ENCODE measurements at regions not wholly inside any gene's neighbourhood (a gene's known extent, or its start where the extent isn't known, plus 50 kb on each side); places are given as distances from the start of the nearest gene placed in this dataset.

GRCh38 chr7:20270867-20271266, 53.7 kb upstream of the MACC1 start:
- H3K4me1 ChIP-seq (ENCODE audit: control insufficient read depth in 5 of 5, insufficient read depth in 5 of 5, low read length in 5 of 5), result no peaks in the 10 kb centered on the region
- no peak overlapping the region for H3K4me3 ChIP-seq
- H3K27me3 ChIP-seq (ENCODE audit: control insufficient read depth in 3 of 3, insufficient read depth in 3 of 3, low read length in 2 of 3), result no peaks in the 10 kb centered on the region
- ATAC-seq (ENCODE audit: insufficient read depth, low FRiP score), result no peak
- no peak for DNase-seq
- no peak overlapping the region for H3K9ac ChIP-seq (ENCODE audit: insufficient read depth in 1 of 2, low read length in 2 of 2)
- no peak for TF ChIP-seq CTCF (IDR thresholded peaks at IDR 0.05; ENCODE audit: control extremely low read depth, extremely low read depth)
- H3K9me3 ChIP-seq (ENCODE audit: control insufficient read depth in 4 of 4, insufficient read depth in 3 of 4, low read length in 3 of 4), result peaks cover 0 to 3% (median 0%) of the 10 kb centered on the region in 4 donors
- no peaks in the 10 kb centered on the region for H3K36me3 ChIP-seq (ENCODE audit: control insufficient read depth in 4 of 4, insufficient read depth in 4 of 4, low read length in 4 of 4)
- H3K27ac ChIP-seq (ENCODE audit: low read depth in 1 of 2, low read length in 1 of 2), result no peak overlapping the region
- 63 to 81% methylated on average over 2 of the region's 2 CpGs for WGBS, 2 donors

- H3K9me3 ChIP-seq (ENCODE audit: control insufficient read depth in 4 of 4, insufficient read depth in 3 of 4, low read length in 3 of 4), result no peaks in the 10 kb centered on the region
- no peak overlapping the region for H3K27ac ChIP-seq (ENCODE audit: low read depth in 1 of 2, low read length in 1 of 2)
- no peak for TF ChIP-seq CTCF (IDR thresholded peaks at IDR 0.05; ENCODE audit: control extremely low read depth, extremely low read depth)
- DNase-seq (no peak), ATAC-seq (ENCODE audit: insufficient read depth, low FRiP score) (no peak)
- no peak overlapping the region for H3K9ac ChIP-seq (ENCODE audit: insufficient read depth in 1 of 2, low read length in 2 of 2)
- peaks cover 0 to 4% (median 0%) of the 10 kb centered on the region in 5 donors for H3K4me1 ChIP-seq (ENCODE audit: control insufficient read depth in 5 of 5, insufficient read depth in 5 of 5, low read length in 5 of 5)
- H3K36me3 ChIP-seq (ENCODE audit: control insufficient read depth in 4 of 4, insufficient read depth in 4 of 4, low read length in 4 of 4), result no peaks in the 10 kb centered on the region
- no peaks in the 10 kb centered on the region for H3K27me3 ChIP-seq (ENCODE audit: control insufficient read depth in 3 of 3, insufficient read depth in 3 of 3, low read length in 2 of 3)
- WGBS, 2 donors, result 96% methylated on average over 1 of the region's 1 CpG
- H3K4me3 ChIP-seq, result no peak overlapping the region
These were observed 55.1 kb upstream of the ITGB8 start for GRCh38 chr7:20275637-20276036.

- H3K36me3 ChIP-seq (ENCODE audit: control insufficient read depth in 4 of 4, insufficient read depth in 4 of 4, low read length in 4 of 4), result no peaks in the 10 kb centered on the region
- DNase-seq (no peak), ATAC-seq (ENCODE audit: insufficient read depth, low FRiP score) (no peak)
- H3K9ac ChIP-seq (ENCODE audit: insufficient read depth in 1 of 2, low read length in 2 of 2), result no peak overlapping the region
- no peak for TF ChIP-seq CTCF (IDR thresholded peaks at IDR 0.05; ENCODE audit: control extremely low read depth, extremely low read depth)
- WGBS, 2 donors, result 84 to 90% methylated on average over 2 of the region's 2 CpGs
- no peaks in the 10 kb centered on the region for H3K27me3 ChIP-seq (ENCODE audit: control insufficient read depth in 3 of 3, insufficient read depth in 3 of 3, low read length in 2 of 3)
- H3K27ac ChIP-seq (ENCODE audit: low read depth in 1 of 2, low read length in 1 of 2), result no peak overlapping the region
- H3K9me3 ChIP-seq (ENCODE audit: control insufficient read depth in 4 of 4, insufficient read depth in 3 of 4, low read length in 3 of 4), result no peaks in the 10 kb centered on the region
- peaks cover 0 to 14% (median 5%) of the 10 kb centered on the region in 5 donors for H3K4me1 ChIP-seq (ENCODE audit: control insufficient read depth in 5 of 5, insufficient read depth in 5 of 5, low read length in 5 of 5)
- no peak overlapping the region for H3K4me3 ChIP-seq
These were observed 53.8 kb upstream of the ITGB8 start for GRCh38 chr7:20276705-20277472.

- H3K9me3 ChIP-seq (ENCODE audit: control insufficient read depth in 4 of 4, insufficient read depth in 3 of 4, low read length in 3 of 4), result no peaks in the 10 kb centered on the region
- no peak overlapping the region for H3K4me3 ChIP-seq
- WGBS, 2 donors, result 86 to 97% methylated on average over 4 of the region's 4 CpGs
- H3K4me1 ChIP-seq (ENCODE audit: control insufficient read depth in 5 of 5, insufficient read depth in 5 of 5, low read length in 5 of 5), result peaks cover 0 to 14% (median 5%) of the 10 kb centered on the region in 5 donors
- no peaks in the 10 kb centered on the region for H3K27me3 ChIP-seq (ENCODE audit: control insufficient read depth in 3 of 3, insufficient read depth in 3 of 3, low read length in 2 of 3)
- DNase-seq, result no peak
- no peaks in the 10 kb centered on the region for H3K36me3 ChIP-seq (ENCODE audit: control insufficient read depth in 4 of 4, insufficient read depth in 4 of 4, low read length in 4 of 4)
- TF ChIP-seq CTCF (IDR thresholded peaks at IDR 0.05; ENCODE audit: control extremely low read depth, extremely low read depth), result no peak
- H3K9ac ChIP-seq (ENCODE audit: insufficient read depth in 1 of 2, low read length in 2 of 2), result no peak overlapping the region
- no peak overlapping the region for H3K27ac ChIP-seq (ENCODE audit: low read depth in 1 of 2, low read length in 1 of 2)
- no peak for ATAC-seq (ENCODE audit: insufficient read depth, low FRiP score)
These were observed 50.7 kb upstream of the ITGB8 start for GRCh38 chr7:20279979-20280378.
